GM21367 (cell line): ENCODE measurements at regions not wholly inside any gene's neighbourhood (a gene's known extent, or its start where the extent isn't known, plus 50 kb on each side); places are given as distances from the start of the nearest gene placed in this dataset.

Experiments used
- ATAC-seq: cut with Tn5 transposase; IDR thresholded peaks from one replicate; pipeline ENCODE4 v1.9.1; 2021; ENCODE audit not compliant: unreplicated experiment

DNA sequence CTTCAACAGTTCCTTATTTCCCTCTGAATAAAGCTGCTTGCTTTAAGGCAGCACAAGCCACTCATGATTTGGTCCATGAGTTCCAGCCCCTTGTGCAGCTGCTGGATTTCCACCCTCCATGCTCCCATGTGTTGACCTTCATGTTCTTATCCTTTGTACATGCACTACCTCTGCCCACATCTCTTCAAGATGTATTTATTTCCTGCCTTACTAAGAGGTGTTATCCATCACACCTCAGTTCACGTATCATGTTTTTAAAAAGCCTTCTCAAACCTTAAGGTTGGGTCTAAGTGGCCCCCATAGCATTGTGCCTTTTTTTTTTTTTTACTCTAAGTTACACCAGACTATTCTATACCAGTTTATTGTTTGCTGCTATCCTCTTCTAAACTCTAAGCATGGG, 107.7 kb downstream of the SIPA1L2 start:
- no peak for ATAC-seq

DNA sequence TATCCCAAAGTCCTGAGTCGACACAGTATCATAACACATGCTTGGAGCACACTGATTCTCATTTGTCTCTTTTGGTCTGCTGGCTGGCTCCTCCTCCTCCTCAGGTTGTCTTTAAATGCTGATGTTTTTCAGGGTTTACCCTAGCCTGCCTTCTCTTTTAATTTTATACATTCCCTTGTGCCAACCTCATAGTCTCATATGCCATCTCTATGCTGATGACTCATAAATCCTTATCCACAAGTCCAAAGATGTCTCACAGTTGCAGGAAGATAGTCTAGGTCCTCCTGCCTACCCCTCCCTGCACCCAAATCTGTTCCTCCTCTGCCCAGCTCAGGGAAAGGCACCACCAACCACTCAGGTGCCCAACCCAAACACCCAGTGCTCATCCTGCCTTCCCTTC, 108.3 kb downstream of the SIPA1L2 start:
- no peak for ATAC-seq

DNA sequence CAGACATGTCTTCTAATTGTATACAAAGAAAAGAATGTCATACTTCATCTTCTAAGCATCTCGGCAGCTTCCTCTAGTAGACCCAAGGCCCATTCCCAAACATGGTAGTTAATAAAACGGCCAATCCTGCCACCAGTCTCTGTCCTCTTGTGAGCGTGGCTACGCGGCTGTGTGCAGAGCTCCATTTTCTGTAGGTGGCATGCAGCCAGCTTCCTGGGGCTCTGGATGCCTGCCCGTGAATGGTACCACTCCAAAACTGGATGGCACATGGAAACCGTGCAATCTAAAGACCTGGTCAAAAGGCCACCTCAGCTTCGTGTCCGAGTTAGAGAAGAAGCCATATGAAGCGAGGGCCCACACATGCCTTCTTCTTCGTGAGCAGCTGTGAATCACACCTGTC, 110.7 kb downstream of the SIPA1L2 start:
- no peak for ATAC-seq

DNA sequence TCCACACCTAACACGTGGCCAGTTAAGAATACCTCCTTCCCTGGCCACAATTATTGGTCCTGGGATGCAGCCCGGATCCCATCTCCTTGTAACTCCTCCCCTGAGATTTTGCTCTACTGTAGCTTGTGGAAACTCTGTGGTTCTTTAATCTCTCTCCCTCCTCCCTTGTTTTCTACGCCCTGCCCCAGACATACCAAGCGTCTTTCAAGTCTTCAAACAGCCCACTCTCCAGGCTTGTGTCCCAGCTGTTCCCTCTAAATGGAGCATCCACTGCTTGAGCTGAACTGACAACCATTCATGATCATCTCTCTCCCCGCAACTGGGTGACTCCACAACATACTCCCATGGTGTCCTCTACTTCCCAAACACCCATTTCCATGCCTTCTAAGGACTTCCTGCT, 111.6 kb downstream of the SIPA1L2 start:
- no peak for ATAC-seq

DNA sequence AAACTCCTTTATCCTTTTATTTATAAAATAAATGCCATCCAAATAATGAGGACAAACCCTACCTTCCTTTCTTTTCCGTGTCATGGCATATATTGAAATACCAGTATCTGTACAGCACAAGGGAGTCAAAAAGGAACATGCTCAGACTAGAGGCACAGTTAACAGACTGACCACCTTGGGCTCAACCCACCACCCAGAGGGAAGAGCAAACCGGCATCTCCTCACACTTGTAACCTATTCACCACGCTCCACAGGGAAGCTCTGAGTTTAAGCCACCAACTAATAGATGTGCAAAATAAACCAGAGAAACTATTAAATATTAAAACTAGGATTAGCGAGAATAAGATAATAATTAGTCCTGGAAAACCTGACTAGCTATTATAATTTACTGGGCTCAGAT, 112.7 kb downstream of the SIPA1L2 start:
- no peak for ATAC-seq

DNA sequence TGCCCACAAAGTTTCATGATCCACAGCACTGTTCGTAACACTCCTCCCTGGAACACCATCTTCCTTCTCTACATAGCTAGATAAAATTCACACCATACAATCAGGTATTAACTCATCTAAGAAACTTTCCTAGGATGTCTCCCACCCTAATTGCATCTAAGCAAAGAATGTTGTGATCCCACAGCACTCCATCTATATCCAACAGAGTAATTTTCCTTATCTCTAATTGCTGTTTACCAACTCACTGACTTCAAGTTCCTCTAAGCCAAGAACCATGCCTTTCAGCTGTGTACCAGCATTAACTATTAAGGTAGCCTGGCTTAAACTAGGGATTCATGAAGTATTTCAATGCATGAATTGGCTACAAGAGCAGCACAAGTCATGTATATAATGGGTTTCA, 114.2 kb downstream of the SIPA1L2 start:
- no peak for ATAC-seq

DNA sequence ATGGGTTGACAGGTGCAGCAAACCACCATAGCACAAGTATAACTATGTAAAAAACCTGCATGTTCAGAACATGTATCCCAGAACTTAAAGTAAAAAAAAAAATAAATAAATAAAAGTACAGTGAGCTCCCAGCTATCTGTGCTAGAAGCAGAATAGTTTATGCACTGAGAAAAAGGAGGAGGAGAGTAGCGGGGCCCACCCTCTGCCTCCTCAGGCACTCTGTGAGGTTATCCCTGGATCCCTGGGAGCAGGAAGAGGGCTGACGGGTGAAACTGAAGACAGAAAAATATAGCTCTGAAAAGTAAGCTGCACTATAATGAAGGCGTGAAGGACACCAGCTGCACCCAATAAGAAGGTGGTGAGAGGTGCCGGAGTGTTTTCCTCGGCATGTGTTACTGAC, 117.2 kb downstream of the SIPA1L2 start:
- ATAC-seq, result no peak

DNA sequence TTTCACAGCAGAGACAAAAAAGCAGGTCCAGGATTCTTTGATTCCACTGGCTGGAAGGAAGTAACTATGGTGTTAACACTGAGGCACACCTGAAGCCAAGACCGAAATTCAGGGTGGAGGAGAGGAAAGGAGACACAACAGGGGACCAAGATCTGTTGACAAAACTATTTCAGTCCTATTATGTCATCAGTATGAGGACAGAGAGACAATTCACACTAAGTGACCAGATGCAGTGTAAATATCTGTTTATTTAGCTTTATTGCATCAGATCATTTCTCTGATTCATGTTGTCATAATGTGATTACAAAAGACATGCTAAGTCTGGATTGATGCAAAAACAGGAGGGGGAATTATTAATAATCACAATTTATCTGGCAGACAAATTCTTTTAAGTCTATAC, 118.8 kb downstream of the SIPA1L2 start:
- ATAC-seq, result no peak

DNA sequence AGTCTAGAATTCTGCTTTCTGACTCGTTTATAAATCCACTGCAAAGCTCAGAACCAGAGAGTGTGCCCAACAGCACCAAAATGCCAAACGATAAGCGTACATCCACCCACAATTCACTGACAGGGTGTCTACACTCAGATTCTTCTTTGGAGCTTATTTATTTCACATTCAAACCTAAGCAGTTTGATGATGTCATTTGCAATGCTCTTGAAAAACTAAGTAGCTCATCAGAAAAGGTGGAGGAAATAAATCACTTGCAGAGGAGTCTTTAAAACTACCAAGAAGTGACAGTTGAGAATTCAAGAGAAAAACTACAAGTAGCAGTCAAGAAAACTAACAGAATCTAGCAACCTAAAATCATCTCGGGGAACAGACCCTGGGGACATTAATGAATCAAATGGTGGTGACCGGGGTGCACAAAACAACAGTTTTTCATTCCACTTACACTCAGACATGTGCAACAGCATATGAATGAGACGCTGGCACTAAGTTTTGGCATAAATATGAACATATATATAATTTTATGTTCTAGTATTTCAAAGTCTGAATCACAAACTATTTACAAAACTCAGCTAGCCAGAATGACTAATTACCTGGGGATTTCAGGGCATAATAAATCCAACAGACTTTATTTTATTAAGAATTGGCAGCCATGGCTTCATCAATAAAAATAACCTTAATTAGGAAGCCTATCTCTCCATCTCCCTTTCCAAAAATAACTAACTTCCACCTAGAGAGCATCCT, 119.4 kb downstream of the SIPA1L2 start:
- ATAC-seq, result no peak

DNA sequence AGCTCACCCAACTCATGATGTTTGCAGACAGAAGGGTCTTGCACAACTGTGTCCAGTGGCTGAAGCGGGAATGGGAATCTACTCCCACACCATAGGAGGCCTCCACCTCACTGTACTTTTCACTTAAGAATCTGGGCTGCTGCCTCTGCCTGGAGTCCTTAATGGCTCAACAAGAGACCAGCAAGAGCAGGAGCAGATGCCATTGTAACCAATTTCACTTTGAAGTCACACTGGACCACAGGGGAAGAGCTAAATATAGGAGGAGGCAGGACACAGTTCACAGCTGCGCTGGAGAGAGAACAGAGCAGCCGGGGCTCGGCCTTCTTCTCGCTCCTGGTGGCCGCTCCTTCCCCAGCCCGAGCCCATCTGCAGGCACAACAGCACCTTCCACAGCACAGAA, 120.4 kb downstream of the SIPA1L2 start:
- no peak for ATAC-seq

DNA sequence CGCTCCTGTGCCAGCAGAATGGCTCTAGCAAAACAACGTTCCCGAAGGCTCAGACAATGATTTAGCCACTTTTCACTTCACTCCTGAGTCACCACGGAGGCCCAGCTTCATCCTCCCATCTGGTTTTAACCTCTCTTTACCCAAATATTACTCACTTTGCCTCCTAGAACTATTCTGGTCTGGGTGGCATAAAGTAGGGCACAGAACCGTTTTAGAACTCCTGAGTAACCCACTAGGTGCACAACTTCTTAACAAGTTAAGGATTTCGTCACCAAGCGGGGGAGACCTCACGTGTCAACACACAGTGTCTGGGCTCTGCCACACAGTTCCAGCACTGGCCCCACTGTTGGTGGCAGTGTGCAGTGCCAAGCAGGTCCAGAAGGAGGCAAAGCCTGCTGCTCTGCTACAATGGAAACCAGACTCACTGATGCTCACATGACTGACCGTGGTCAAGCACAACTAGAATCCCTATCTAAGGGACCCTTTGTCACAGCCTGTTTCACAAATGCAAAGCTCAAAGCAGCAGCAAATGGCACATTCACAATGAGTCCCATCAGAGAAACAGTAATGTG, 121.7 kb downstream of the SIPA1L2 start:
- no peak for ATAC-seq

DNA sequence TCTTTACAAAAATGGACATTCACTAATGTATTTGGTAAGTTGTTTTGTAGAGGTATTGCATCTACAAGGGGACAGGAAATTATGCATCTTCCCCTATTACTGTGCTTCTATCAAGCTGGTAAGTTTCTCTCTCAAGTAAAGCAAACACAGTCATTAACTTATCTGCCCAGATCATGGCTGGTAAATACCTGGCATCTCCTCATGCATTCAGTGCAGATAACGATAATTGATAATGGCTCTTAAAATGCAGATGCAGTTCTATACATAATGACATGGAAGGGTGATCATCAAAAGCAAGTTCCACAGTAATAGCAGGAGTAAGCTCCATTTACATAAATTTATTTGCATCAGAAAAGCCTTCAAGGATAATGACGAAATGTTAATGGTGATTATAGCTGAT, 122.4 kb downstream of the SIPA1L2 start:
- ATAC-seq, result no peak

DNA sequence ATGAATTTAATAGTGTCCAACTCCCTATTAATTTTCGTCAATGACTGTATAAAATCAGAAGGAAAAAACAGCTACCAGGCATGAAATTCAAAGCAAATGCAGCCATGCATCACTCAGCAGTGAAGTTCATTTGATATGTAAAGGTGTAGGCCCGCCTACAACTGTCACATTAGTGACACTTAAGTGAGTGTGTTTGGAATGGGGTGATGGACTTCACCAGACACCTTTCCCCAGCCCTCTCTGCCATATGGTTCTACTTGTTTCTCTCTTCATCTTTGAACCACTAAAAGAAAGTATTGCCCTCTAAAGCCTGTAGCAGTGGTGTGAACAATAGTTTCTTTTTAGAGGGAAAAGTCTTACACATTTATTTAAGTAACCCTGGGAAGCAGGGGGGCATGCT, 124.0 kb downstream of the SIPA1L2 start:
- ATAC-seq, result no peak

DNA sequence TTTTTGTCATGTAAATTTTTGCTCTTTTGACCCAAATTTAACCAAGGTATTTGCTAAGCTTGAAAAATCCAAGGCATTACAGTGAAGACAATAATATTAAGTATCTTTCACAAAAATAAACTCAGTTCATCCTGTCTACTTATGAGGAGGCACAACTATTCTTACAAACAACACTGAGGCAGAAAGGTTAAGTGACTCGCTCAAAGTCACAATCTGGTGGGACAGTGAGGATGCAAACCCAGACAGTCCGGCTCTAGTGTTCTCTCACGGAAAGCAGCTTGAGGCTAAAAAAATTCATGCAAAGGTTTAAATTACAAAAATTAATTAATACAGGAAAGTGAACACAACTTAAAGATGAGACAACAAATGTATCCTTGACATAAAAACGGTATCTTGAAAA, 125.3 kb downstream of the SIPA1L2 start:
- ATAC-seq, result no peak

DNA sequence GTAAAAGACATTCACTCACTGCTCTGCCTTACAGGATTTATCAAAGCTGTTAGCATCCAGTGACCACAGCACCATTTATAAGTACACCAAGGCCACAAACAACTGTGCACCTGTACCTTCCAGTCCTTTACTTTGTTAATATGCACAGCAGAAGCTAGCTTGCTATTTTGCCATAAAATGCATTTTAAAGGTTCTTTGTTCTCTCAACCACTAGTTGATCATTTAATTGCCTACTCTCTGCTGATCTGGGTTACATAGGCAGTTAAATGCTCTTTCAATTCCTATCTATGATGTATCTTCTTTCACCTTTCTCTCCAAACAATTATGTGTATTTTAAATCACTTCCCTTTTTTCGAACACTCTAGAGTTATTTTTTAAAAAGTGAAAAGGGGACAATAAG, 126.4 kb downstream of the SIPA1L2 start:
- no peak for ATAC-seq

DNA sequence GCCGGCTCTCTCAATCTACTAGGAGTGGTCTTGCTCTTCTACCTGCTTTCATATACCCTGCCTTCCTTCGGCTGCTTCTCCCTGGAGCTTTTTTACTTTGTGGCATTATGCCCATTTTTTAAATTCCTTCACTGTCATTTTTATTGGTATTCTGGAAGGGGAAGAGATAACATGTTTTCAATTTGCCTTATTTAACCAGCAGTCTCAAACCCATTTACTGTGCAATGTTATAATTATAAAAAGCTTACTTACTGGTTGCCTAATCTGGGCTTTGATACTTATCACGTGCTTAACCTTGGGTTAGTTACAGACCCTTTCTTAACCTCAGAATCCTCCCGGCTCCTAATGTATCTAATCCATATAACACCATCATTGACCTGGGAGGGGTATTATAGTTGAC, 128.1 kb downstream of the SIPA1L2 start:
- ATAC-seq, result no peak

DNA sequence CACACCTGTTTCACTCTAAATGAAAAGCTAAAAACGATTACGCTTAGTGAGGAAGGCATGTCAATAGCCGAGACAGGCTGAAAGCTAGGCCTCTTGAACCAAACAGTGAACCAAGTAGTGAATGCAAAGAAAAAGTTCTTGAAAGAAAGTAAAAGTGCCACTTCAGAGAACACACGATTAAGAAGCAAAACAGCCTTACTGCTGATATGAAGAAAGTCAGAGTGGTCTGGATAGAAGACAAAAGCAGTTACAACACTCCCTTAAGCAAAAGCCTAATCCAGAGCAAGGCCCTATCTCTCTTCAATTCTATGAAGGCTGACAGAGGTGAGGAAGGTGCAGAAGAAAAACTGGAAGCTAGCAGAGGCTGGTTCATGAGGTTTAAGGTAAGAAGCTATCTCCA, 130.7 kb downstream of the SIPA1L2 start:
- ATAC-seq, result no peak

DNA sequence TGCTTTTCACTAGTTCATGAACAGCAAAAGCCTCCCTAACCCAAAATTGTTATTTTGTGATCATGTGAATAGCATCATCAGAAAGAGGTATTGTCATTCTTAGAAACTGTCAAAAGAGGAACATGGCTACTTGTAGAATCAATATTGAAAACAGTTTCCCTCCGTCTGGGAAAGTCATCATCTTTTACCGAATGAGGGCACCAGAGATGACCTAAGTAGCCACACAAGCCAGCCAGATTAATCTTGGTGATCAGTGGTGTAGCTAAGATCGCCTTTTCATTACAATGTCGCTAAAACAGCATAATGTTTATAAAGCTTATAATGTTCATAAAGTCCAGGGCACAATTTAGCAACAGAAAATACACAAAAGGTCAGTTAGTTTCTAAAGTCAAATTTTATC, 136.1 kb downstream of the SIPA1L2 start:
- ATAC-seq, result no peak

DNA sequence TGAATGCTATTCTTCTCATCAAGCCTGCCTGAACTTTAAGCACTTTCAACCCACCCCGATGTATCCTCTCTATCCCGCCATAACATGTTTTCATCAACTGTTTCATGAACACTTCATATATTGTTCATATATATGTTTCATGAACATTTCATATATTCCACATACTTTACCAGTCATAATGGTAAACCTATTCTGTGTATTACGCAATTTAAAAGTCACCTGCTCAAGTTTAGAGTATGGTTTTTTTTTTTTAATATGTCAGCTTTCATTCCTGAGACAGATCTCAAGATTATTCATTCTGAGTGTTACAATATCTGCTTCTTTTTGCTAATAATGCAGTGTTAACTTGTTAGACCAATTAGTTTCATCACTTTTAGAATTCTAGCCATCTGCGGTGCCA, 140.7 kb downstream of the SIPA1L2 start:
- ATAC-seq, result no peak

DNA sequence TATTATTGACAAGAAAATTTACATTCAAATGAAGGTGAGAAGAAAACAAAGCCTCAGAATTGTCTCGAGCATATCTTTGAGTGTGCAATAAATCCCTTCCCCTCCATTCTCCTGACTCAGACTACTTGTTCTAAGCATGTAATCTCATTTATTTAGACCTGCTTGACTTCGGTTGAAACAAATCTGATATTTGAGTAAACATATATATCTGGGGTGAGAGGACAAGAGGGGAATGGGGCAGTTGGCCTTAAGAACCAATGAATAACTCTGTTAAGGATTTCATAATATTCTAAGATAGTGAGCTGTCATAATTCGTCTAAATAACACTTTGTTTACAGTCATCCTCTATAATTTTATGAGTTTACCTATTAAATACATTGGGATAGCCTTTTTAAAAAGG, 142.7 kb downstream of the SIPA1L2 start:
- no peak for ATAC-seq

DNA sequence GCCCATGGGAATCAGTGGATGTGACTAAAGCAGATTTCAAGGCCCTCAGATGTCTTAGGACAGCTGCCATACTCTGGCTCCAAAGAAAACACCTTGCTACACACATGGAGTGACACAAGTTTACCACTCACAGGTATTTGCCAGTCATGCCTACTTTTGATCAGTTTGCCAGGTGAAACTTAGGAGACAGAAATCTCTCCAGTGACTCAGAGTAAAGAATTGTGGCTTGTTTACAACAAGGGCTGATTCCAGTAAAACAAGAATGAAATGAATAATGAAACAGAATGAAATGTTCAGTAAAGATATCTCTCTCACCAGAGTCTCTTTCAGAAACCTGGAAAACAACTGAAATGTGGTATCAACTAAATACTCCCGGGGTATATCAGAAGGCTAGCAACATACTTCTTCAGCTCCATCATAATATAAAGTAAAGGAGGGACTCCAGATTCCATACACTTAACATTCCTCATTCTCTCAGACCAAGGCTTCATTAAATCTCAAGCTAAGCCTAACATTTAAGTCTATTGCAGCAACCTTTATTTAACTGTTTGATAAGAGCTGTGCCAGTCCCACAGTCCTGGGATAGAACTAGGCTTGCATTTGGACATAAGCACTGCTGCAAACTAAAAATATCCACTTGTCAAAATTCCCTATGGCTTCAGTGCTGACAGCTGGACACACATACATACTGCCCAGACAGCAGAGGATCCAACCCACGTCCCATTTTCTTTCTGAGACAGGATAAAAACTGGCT, 143.3 kb downstream of the SIPA1L2 start:
- no peak for ATAC-seq

DNA sequence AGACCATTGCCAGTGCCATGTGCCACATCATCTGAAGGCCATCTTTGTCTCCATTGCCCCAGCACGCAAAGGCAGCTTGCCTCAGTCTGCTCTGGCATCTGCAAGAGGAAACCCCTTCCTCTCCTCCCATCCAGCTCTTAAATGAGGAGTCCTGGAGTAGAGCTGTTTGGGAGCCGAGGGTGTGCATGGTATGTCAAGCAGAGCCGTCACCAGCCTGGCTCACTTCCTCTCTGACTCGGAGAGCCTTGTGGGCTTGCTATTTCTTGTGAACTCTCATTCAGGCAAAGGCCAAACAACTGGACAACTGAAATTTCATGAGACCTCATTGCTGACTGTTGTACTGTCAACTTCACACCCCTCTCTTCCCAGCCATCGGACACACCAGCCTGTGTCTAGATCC, 143.9 kb downstream of the SIPA1L2 start:
- ATAC-seq, result no peak
